Lower leg skin (tissue), 3 donors: ENCODE measurements at regions not wholly inside any gene's neighbourhood (a gene's known extent, or its start where the extent isn't known, plus 50 kb on each side); places are given as distances from the start of the nearest gene placed in this dataset.

Experiments
- CTCF ChIP-seq, 3 donors: fragments of 450-650 bp; IDR thresholded peaks; one replicate each; pipeline ENCODE4 v1.5.1; 2016; ENCODE audit warnings: antibody characterized with exemption in 3 of 3, mild to moderate bottlenecking in 3 of 3, moderate library complexity in 2 of 3
- POLR2A ChIP-seq, 2 donors: fragments of 450-650 bp; IDR thresholded peaks; one replicate each; pipeline ENCODE4 v1.6.1; 2016 to 2017; ENCODE audit warnings: antibody characterized with exemption in 2 of 2, mild to moderate bottlenecking in 1 of 2, moderate library complexity in 1 of 2

DNA sequence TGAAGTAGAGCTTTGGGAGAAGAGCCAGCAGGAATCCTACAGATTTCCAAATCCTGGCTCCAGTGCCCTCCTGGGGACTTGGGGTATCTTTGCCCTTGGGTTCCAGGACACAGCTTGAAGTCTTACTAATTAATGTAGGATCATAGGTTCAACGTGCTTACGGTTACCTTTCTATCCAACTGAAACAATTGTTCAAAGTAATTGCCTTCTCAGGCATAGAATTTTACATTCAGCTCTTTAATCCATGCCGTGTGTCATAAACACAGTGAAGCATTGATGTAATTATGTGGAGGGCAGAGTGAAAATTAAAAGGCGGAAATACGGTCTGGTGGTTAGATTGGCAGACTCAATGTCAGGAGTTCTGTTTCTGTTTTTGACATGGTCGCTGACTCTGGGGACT lies 170.4 kb downstream of the COG6 start:
- TF ChIP-seq CTCF (IDR thresholded peaks at IDR 0.05): no peak
- TF ChIP-seq POLR2A (IDR thresholded peaks at IDR 0.05): no peak
